GM19455 (cell line): ENCODE measurements at regions not wholly inside any gene's neighbourhood (a gene's known extent, or its start where the extent isn't known, plus 50 kb on each side); places are given as distances from the start of the nearest gene placed in this dataset.

Source experiments
- ATAC-seq: cut with Tn5 transposase; IDR thresholded peaks from one replicate; pipeline ENCODE4 v1.9.1; 2021; ENCODE audit not compliant: unreplicated experiment

DNA sequence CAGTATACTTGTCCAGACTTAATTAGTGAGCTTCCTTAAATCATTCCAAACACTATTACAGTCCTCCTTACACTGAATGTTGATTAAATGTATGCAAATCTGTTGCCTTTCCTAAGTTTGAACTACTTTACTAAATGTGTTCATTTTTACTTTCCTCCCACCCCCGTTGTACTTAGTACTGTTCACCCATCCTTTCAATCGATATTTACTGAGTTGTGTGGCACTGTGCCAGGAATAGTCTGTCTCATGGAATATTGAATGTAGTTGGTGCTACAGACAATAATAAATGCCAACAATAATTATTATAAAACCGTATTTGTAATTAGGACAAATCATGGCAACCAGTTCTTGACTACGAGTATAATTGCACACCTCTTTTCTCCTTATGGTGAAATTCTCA lies 335.7 kb downstream of the GPR37 start:
- ATAC-seq: no peak

DNA sequence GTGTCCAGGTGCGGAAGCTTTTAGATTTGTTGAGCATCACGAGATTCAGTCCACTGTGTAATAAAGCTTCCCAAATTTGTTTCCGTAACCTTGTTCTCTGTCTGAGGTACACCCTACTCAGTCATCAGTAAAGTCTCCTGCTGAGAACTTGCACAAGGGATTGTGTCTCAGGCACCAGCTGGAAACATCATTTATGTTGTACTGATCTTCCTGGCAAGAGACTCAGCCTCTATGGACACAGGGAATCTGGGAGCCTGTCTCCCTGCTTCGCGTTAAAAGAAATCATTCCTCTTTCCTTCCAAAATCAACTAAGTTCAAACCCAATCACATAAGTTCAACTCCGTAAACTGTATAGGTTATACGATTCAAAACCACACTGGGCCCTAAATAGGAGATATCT lies 336.8 kb downstream of the GPR37 start:
- no peak for ATAC-seq

DNA sequence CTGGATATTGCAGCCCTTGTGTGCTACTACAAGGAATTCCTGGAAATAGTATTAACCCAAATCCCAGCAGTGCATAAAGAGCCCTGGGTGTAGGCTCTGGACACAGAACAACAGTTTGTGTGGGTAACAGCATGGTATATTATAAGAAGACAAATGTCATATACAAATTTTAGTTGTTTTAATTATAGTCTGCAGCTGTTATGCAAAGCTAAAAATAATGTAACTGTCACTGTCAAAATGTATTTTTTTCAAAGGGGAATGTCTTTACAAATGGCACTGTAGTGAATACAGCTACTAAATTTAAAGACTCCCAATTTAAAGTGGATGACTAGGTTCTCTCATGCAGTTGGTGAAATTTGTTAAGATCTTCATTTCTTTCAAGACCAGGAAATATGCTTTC lies 339.0 kb downstream of the GPR37 start:
- ATAC-seq: no peak

DNA sequence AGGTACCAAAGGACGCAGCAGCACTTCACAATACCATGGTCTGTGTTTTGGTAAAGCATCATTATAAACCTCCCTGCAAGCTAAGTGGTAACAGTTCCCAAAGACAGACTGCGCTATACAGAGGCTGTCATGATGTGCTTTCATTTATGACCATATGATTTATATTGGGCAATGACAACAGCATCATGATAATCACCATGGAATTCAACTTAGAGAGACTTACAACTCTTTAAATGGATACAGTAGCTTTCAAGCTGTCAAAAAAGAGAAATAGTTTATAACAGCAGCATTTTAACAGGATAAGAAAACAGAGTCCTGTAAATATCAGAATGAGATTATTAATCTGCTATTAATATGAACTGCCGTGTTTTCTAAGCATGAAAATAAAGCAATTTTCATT lies 341.7 kb downstream of the GPR37 start:
- ATAC-seq: no peak

DNA sequence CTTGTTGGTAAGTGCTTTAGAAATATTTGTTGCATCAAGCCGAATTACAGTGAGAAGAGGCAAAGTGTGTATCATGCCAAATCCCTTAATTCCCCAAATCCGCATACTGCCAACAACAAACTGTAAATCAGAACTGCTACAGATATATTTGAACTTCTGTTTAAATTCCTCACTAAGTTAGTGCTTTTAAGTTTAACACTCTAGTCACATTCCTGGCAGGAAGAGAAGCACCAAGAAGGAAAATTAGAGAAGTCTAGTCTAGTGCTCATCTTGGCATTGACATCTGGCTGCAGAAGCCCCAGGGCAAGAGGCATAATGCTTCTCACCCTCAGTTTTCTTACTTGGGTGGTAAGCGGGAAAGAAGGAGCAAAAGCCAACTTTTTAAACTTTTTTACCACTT lies 343.5 kb downstream of the GPR37 start:
- no peak for ATAC-seq

DNA sequence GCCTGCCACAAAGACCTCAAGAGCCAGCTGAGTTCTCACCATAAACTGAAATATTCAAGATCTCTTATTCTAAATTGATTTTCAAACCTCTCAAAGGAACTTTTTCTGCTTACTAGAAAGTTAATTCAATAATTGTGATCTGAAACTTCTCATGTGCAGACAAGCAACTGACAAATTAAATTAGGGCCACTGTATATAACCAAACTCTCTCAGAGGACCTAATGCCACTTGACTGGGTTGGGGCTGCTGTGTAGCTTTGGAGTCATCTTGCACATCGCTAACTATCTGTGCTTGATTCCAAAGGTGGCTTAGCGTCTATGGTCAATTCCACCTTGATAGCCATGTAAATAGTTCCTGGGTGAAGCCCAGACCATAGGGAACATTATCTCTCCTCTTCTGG lies 345.2 kb downstream of the GPR37 start:
- ATAC-seq: no peak

DNA sequence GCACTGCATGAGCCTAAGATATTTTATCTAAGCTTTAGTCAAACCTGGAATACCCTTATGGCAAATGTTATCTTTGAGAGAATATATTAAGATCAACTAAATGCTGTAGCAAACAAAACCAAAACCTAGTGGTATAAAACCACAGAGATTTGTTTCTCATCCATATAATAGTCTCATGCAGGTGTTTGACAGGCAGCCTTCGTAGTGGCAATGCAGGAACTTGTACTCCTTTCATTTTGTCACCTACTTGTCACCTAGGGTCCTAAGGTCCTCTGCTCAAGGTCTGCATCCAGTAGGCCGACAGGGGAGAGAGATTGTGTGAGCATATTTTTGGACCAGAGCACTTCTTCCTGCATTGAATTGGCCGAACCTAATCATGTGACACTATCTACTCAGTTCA lies 352.6 kb downstream of the GPR37 start:
- no peak for ATAC-seq

DNA sequence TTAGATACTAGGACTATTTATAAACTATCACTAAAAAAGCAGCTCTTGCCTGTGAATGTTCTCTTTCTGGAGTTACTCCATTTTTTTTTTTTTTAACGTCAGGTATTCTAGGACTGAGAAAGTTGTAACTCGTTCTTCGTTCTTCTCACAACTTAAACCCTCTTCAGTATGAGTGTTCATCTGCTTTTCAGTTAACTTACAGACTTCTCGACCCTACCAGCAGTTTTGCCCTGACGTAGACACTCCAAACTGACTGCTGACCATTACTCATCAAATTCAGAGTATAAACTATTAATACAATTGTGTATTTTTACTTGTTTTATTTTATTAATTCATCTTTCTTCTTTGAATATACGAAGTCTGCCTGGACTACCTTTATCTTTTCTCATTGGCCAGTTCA lies 353.1 kb downstream of the GPR37 start:
- no peak for ATAC-seq

DNA sequence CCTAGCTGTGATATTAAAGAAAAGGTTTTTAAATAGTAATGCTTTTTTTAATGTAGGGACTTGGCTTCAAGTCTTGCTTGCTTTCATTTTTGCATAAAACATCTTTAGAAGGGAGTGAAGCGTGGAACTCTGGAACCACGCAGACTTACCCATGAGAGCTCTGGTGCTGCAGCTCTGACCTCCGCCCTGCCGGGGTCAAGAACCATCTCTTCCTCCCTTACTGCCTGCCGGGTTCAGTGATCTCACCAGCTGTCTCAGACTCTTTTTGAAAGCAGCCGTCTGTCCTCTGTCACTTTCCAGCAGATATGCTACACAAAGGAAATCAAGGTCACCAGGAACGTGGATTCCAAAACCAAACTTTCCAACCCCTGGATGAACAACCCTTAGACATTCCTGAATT lies 353.8 kb downstream of the GPR37 start:
- ATAC-seq: no peak

DNA sequence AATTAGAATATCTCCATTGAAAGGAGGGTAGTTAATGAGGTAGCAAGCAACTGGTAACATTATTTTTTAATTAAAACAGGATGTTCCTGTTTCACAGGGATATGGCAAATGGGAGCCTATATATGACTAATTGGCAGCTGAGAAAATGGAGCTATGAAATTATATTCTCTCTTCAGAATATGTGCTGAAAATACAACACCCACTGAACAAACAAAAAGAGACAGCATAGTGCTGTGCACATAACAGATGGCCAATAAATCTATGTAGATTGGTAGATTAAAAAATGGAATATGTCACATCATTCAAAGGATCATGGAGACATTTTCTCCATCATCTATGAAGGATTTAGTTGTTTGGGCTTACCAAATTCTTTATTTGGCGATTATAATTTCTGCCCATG lies 362.0 kb downstream of the GPR37 start:
- ATAC-seq: no peak

DNA sequence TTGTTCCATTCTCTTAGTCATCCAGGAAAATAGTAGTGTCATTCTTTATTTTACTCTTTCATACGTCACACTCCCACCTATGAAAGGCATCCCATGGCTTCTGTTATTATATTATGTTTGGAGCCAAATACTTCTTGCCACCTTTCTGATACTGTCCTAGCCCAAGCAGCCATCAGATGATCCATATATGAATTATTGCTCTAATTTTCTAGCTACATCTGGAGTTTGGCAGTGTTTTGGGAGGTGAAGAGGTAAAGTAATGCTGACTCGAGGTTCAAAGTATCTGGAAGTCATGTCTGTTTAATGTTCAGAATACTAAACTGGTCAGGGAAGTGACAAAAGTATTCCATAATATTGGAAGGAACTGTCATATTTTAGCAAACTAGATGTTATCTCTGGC lies 362.5 kb downstream of the GPR37 start:
- ATAC-seq: no peak

DNA sequence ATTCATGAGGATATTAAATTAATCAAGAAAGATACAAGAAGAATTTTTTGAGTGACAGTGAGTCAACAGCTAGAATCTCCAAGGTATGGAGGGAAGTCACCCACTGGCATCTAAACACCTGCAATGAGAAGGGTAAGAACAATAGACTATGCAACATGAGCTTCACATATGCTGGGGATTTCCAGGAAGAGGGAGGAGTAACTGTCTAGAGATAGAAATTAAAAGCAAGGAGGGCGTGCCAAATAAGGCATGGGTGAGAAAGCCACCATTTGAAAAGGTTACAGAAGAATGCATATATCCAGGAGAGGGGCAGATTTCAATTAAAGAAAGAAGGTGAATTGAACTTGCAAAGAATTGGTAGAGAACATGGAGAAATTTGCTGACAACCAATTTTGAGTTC lies 365.7 kb downstream of the GPR37 start:
- ATAC-seq: no peak

DNA sequence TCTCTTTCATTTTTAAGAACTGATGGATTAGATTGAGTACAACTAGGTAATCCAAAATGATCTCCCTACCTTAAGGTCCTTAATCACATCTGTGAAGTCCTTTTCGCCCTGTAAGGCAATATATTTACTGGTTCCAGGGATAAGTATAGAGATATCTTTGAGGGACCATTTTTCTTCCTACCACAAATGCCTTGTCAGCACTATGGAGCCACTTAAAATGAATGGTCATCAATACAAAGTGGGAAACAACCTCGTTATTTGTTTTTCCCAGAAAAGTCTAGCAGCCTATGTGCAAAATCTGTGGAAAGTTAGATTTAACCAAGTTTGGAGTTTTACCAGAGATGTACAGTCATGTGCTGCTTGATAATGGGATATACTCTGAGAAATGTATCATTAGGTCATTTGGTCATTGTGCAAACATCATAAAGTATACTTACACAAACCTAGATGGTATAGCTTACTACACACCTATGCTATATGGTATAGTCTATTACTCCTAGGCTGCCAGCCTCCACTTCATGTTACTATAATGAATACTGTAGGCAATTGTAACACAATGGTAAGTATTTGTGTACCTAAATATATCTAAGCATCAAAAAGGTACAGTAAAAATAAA lies 366.2 kb upstream of the TMEM229A start:
- no peak for ATAC-seq

DNA sequence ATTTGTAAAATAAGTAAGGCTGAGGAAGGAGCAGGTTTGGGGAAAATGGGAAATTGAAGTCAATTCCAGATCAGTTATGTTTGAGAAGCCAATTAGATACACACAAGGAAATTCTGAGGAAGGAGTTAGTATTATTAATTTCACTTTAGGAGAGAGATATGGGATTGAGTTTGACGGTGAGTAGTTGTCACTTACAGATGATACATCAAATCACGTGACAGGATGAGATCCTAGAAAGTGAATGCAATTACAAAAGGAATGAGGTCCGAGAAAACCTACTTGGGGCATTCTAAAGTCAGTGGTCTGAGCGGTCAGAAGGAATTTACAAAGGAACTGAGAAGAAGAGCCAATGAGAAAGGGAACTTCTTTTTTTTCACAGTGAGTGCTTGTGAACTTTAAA lies 364.3 kb upstream of the TMEM229A start:
- ATAC-seq: no peak

DNA sequence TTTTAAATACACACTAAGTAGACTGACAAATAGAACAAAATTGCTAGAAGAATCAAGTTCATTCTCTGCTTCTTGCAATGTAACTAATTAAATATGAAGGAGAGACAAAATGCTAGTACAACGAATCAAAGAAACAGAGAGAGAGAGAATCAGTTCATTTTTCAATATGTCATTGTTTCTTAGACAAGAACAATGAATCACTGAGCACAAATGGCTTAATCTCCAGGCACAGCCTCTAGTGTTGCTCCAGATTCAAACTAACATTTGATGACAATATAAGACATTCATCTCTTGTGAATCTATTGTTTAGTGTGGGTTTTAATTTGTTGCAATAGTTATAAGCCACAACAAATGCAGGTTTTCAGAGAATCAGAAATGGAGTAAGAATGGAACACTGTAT lies 357.4 kb upstream of the TMEM229A start:
- no peak for ATAC-seq

DNA sequence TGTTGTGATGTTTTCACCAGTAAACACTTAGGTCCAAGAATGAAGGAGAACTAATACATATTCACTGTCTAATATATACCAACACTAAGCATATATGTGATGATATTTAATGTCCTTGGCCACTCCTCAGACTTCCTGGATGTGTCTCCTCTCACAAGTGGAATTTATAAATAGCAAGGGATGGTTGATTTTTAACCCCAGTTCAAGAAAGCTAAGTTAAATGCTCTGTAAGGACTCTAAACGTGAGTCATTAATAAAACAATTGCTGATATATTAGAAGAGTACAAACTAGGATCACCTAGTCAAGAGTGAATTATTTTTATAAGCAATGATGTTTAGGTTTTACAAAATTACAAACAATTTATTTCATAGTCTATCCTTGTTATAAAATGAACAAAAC lies 355.9 kb upstream of the TMEM229A start:
- ATAC-seq: no peak

DNA sequence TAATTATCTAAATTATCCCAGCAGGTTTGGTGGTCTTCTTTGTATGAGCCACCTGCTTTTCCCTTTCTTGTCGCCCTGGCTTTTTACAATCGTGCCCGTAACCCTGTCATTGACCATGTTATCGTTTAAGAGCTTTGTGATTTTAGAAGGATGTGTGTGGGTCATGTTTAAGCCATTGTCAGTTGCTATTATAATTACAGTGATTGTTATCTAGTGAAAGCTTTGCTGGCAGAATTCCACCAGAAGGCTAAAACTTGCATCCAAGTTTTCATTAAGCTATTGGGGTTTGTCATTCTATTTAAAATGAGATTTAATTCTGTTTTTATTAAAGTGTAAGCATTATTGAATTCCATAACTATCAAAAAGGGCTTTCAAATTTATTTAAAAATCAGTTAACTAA lies 354.2 kb upstream of the TMEM229A start:
- no peak for ATAC-seq

DNA sequence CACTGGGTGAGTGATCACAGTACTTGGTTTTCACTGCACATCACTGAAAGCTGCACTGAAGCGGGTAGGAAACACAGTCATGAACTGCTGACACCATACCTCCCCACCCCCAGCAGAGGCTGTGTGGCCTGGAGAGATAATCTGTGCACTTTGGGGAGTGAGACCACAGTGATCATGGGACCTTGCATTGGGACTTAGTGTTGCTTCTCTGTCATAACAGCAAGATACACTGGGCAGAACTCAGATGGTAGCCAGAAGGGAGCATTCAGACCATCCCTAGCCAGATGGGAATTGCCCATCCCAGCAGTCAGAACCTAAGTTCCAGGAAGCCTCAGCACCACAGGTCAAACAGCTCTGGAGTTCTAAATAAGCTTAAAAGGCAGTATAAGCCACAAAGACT lies 346.4 kb upstream of the TMEM229A start:
- no peak for ATAC-seq

DNA sequence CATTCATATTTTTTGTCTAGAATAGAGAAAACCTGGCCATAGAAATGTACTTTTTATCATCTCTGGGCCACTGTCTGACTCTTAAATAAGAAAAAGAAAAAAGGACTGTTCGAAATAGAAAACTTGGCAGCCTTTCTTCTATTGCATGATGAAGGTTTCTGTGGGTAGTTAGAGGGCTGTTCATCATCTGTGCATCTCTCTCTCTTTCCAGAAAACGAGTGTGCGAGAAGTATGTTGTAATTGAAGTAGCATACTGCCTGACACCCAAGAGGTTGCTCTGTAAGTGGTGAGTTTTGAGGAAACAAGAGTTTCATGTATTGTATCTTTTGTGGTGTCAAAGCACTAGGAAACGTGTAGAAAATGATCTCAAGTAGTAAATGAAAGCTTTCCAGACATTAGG lies 343.2 kb upstream of the TMEM229A start:
- no peak for ATAC-seq

DNA sequence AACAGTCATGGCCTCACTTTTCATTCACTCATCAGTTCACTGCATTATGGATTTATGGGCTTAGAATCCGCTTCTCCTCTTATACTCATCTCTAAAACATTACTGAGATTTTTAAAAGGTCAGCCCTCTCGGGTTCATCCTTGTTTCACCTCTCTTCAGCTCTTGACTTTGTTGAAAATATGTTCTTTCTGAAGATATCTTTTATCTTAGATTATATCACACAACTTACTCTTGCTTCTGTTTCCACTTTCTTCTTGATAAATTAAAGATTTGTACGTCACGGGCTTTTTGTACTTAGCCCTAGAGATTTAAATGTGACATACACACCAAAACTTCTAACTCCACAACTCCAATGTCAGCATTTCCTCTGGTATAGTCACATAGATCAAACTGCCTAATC lies 342.5 kb upstream of the TMEM229A start:
- ATAC-seq: no peak

DNA sequence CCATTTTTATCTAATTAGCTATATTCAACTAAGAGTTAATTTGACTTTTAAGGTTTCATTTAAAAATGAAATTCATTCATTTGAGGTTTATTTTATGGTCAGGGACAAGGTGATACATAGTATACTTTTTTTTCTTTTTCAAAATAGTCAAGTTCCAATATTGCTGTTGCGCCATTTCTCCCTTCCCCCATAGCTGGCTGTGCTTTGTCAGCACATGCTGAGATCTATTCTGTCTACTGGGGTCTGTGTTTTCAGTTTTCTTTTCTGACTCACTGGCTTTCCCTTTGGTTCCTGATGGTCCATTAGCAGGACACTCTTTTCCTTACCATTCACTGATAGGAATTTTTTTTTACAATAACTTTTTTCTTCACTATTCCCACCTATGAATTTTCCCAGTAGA lies 336.4 kb upstream of the TMEM229A start:
- no peak for ATAC-seq

DNA sequence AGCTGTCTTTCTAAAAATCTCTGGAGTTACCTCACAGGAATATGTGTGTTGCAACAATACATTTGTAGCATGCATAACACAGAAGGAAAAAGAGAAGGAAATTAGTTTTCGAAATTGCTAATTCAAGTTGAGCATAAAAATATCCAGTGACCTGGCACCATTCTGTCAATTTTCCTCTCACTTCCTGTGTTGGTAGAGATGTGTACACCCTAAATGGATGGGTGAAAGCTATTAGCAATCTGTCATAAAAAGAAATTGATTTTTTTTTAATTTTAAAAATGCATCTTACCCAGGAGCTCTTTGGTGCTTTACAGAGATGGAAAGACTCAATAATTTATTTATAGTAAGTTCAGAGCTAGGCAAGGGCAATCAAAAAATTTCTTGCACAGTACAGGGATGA lies 333.3 kb upstream of the TMEM229A start:
- no peak for ATAC-seq

DNA sequence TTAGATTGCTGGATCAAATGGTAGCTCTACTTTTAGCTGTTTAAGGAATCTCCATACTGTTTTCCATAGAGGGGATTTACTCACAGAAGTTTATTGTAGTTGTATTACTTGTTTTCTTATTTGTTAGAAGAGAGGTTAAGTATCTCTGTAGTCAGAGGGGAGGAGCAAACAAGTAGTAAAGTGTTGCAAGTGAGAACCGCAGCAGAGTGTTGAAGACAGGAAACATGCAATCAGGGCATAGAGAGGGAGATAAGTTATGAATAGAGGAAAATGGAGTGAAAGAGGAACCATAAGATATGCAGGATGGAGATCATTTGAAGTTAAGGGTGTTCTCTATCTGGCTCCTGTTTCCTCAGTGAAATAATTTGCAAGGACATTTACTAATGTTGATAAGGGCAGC lies 331.4 kb upstream of the TMEM229A start:
- ATAC-seq: no peak

DNA sequence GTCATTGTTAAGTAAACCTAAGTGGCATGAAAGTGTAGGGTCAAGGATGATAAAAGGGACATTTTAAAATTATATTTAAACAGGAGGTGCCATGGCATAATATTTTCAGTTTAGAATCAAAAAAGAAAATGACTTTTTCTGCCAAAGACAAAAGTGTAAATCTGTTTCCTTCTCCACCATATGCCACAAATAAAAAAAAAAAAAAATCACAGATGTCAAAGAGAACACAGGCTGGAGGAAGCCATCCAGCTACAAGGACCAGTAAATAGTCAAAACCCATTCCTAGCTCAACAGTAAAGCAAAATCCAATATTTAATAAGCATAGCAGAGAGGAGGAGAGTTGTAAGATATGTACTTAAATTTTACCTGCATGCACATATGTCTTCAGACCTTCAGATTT lies 321.3 kb upstream of the TMEM229A start:
- ATAC-seq: no peak
